SK-N-SH (cell line): ENCODE measurements at regions not wholly inside any gene's neighbourhood (a gene's known extent, or its start where the extent isn't known, plus 50 kb on each side); places are given as distances from the start of the nearest gene placed in this dataset.

Source experiments
- CTCF ChIA-PET: fragments of 300-600, 350-600 bp; formaldehyde crosslinking; extraction: SDS; loops from one replicate; lab custom pipeline; 2021; lab: Yijun Ruan, JAX
- POLR2A ChIA-PET: fragments of 350-600 bp; sonication (Branson Sonifier 250); formaldehyde crosslinking; extraction: SDS; loops from one replicate; lab custom pipeline; 2020; ENCODE audit warnings: antibody characterized with exemption, inconsistent platforms; lab: Yijun Ruan, JAX
- DNase-seq: peaks from one replicate; pipeline ENCODE4 v3.0.0; 2012
- H2AFZ ChIP-seq: fragments of 200-600 bp; sonication (generic); 2 replicates; pipeline ENCODE4 v1.8.1; 2016; ENCODE audit warnings: antibody characterized with exemption, mild to moderate bottlenecking, low read depth
- H3F3A ChIP-seq: fragments of 200-600 bp; sonication (generic); replicated peaks from 2 replicates; pipeline ENCODE3; 2016; ENCODE audit warnings: antibody characterized with exemption, mild to moderate bottlenecking; ENCODE audit not compliant: insufficient read depth
- H3K27ac ChIP-seq, 2 experiments: fragments of 200-500 bp in 1 of 2; fragments of 200-600 bp in 1 of 2; sonication (Bioruptor generic) in 1 of 2; sonication (generic), shearing (Covaris generic) in 1 of 2; 2 replicates each; pipeline versions ENCODE4 v1.5.1 to v1.6.1; 2014 to 2016; ENCODE audit warnings: low read depth in 2 of 2, inconsistent platforms in 1 of 2, low read length in 1 of 2, mild to moderate bottlenecking in 1 of 2, mixed read lengths in 1 of 2
- H3K27me3 ChIP-seq: fragments of 200-600 bp; sonication (generic), shearing (Covaris generic); 2 replicates; pipeline ENCODE4 v1.6.1; 2016; ENCODE audit warnings: mixed run types; ENCODE audit not compliant: insufficient read depth
- H3K36me3 ChIP-seq, 2 experiments: fragments of 200-500 bp in 1 of 2; fragments of 200-600 bp in 1 of 2; sonication (Bioruptor generic) in 1 of 2; sonication (generic) in 1 of 2; replicated peaks in 1 of 2; 2 replicates each; pipeline versions ENCODE3 to v1.5.1; 2014 to 2016; ENCODE audit warnings: low read length in 1 of 2, mild to moderate bottlenecking in 1 of 2; ENCODE audit not compliant: insufficient read depth in 2 of 2, control insufficient read depth in 1 of 2
- H3K4me1 ChIP-seq, 2 experiments: fragments of 200-500 bp in 1 of 2; fragments of 200-600 bp in 1 of 2; sonication (Bioruptor generic) in 1 of 2; sonication (generic), shearing (Covaris generic) in 1 of 2; 2 replicates each; pipeline versions ENCODE4 v1.5.1 to v1.6.1; 2014 to 2016; ENCODE audit warnings: low read depth in 1 of 2, low read length in 1 of 2, mixed run types in 1 of 2; ENCODE audit not compliant: insufficient read depth in 2 of 2, control insufficient read depth in 1 of 2
- H3K4me2 ChIP-seq: fragments of 200-600 bp; sonication (generic), shearing (Covaris generic); 2 replicates; pipeline ENCODE4 v1.6.1; 2017; ENCODE audit warnings: mixed run types
- H3K4me3 ChIP-seq, 2 experiments: fragments of 200-500 bp in 1 of 2; fragments of 200-600 bp in 1 of 2; sonication (Bioruptor generic) in 1 of 2; sonication (generic), shearing (Covaris generic) in 1 of 2; 2 replicates each; pipeline versions ENCODE4 v1.5.1 to v1.8.1; 2014 to 2016; ENCODE audit warnings: low read depth in 2 of 2, inconsistent platforms in 1 of 2, low read length in 1 of 2, mild to moderate bottlenecking in 1 of 2, mixed read lengths in 1 of 2, moderate library complexity in 1 of 2
- H3K79me2 ChIP-seq: fragments of 200-600 bp; sonication (generic); 2 replicates; pipeline ENCODE4 v1.8.1; 2017; ENCODE audit warnings: mild to moderate bottlenecking; ENCODE audit not compliant: insufficient read depth
- H3K9ac ChIP-seq: fragments of 200-600 bp; sonication (generic); 2 replicates; pipeline ENCODE4 v1.6.1; 2017; ENCODE audit warnings: mixed run types
- H3K9me2 ChIP-seq: fragments of 200-600 bp; sonication (generic); 2 replicates; pipeline ENCODE4 v1.6.1; 2017; ENCODE audit warnings: mixed run types
- H3K9me3 ChIP-seq: fragments of 200-600 bp; sonication (generic); 2 replicates; pipeline ENCODE4 v1.6.1; 2017; ENCODE audit warnings: mixed run types, mild to moderate bottlenecking, moderate library complexity
- H4K20me1 ChIP-seq: fragments of 200-600 bp; sonication (generic); 2 replicates; pipeline ENCODE4 v1.6.1; 2017; ENCODE audit warnings: mild to moderate bottlenecking, mixed run types; ENCODE audit not compliant: insufficient read depth
- CHD2 ChIP-seq: fragments of 150-350 bp; IDR thresholded peaks from 2 replicates; pipeline ENCODE4 v1.6.1; 2018; ENCODE audit warnings: low read length; ENCODE audit not compliant: partially characterized antibody
- EP300 ChIP-seq, 2 experiments: IDR thresholded peaks; 2 replicates each; pipeline versions ENCODE4 v1.4.0 to v1.6.1; 2012; ENCODE audit warnings: borderline replicate concordance in 1 of 2, low read depth in 1 of 2, low read length in 1 of 2
- FOXJ3 ChIP-seq: sonication (generic); formaldehyde crosslinking; IDR thresholded peaks from 2 replicates; pipeline ENCODE4 v1.5.1; 2020; ENCODE audit warnings: mild to moderate bottlenecking, missing genetic modification reagents
- FOXM1 ChIP-seq: IDR thresholded peaks from 2 replicates; pipeline ENCODE4 v1.4.0; 2012; ENCODE audit warnings: low read depth, mild to moderate bottlenecking
- GABPA ChIP-seq: IDR thresholded peaks from 2 replicates; pipeline ENCODE4 v1.4.0; 2012; ENCODE audit warnings: low read depth, mild to moderate bottlenecking
- GATA2 ChIP-seq: sonication (generic); formaldehyde crosslinking; IDR thresholded peaks from 2 replicates; pipeline ENCODE4 v1.5.0; 2020; ENCODE audit warnings: mild to moderate bottlenecking, missing genetic modification reagents
- NFIC ChIP-seq: IDR thresholded peaks from 2 replicates; pipeline ENCODE4 v1.4.0; 2012; ENCODE audit warnings: borderline replicate concordance
- NRF1 ChIP-seq: IDR thresholded peaks from 2 replicates; pipeline ENCODE4 v1.6.1; 2012; ENCODE audit warnings: low read depth, mild to moderate bottlenecking, low read length
- RFX5 ChIP-seq: IDR thresholded peaks from 2 replicates; pipeline ENCODE4 v1.6.1; 2012; ENCODE audit warnings: mild to moderate bottlenecking, improper control_type of control experiment, low read length
- RXRA ChIP-seq: IDR thresholded peaks from 2 replicates; pipeline ENCODE4 v1.4.0; 2012; ENCODE audit warnings: low read depth, mild to moderate bottlenecking, borderline replicate concordance
- SIN3A ChIP-seq: IDR thresholded peaks from 2 replicates; pipeline ENCODE4 v1.6.1; 2012; ENCODE audit warnings: low read depth, mild to moderate bottlenecking, low read length, moderate library complexity, borderline replicate concordance
- TAF1 ChIP-seq: IDR thresholded peaks from 2 replicates; pipeline ENCODE4 v1.6.1; 2012; ENCODE audit warnings: low read depth, mild to moderate bottlenecking, low read length, moderate library complexity, borderline replicate concordance
- WGBS: methylation state at CpG from one replicate; pipeline ENCODE4 v1.1.6; 2017; ENCODE audit warnings: low lambda C conversion rate; 5-methylcytosine and 5-hydroxymethylcytosine counted together
- TF ChIP-seq, protein P1 (sequence below): fragments of 200-600 bp; sonication (generic); IDR thresholded peaks from 2 replicates; pipeline ENCODE4 v1.6.1; 2017; ENCODE audit warnings: antibody characterized with exemption, mild to moderate bottlenecking, moderate library complexity
- TF ChIP-seq, protein P2 (sequence below): fragments of 150-350 bp; IDR thresholded peaks from 2 replicates; pipeline ENCODE4 v1.6.1; 2017; ENCODE audit warnings: antibody characterized with exemption, low read length, low read depth, borderline replicate concordance
- TF ChIP-seq, protein P3 (sequence below): IDR thresholded peaks from 2 replicates; pipeline ENCODE4 v1.4.0; 2012; ENCODE audit warnings: low read depth, borderline replicate concordance
- TF ChIP-seq, protein P4 (sequence below): IDR thresholded peaks from 2 replicates; pipeline ENCODE4 v1.4.0; 2012; ENCODE audit warnings: low read depth, borderline replicate concordance

DNA sequence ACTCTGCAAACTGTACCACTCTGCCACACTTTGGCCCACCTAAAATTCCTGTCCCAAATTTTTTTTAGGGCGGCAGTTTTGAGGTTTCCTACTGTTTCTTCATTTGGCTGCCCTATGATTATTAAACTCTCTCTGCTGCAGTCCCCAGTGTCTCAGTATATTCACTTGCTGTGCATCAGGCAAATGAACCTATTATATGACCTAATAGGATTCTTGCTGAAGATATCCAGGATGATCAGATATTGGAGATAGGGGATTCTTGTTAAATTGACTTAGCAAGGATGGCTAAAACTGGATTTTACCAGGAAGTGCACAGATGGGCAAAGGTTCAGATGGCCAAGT is 410.8 kb upstream of the DDI1 start:
- 0% methylated on average over 1 of the region's 1 CpG for WGBS
- no peaks in the 10 kb centered on the region for H3K9me3 ChIP-seq
- H3K9me2 ChIP-seq = no peaks in the 10 kb centered on the region
- peak overlapping the region; percentile 39 for H3K9ac ChIP-seq
- no peak overlapping the region; the same call in 1 of the 2 replicates for H2AFZ ChIP-seq
- H3K27ac ChIP-seq = peak overlapping the region; percentile 80 to 88
- no peaks in the 10 kb centered on the region for H3K36me3 ChIP-seq
- H3K4me1 ChIP-seq = peaks cover 13 to 24% of the 10 kb centered on the region in 2 experiments; a peak in 3 of 4 replicates
- no peak for TF ChIP-seq NRF1
- TF ChIP-seq NFIC = no peak
- TF ChIP-seq, protein P1, sequence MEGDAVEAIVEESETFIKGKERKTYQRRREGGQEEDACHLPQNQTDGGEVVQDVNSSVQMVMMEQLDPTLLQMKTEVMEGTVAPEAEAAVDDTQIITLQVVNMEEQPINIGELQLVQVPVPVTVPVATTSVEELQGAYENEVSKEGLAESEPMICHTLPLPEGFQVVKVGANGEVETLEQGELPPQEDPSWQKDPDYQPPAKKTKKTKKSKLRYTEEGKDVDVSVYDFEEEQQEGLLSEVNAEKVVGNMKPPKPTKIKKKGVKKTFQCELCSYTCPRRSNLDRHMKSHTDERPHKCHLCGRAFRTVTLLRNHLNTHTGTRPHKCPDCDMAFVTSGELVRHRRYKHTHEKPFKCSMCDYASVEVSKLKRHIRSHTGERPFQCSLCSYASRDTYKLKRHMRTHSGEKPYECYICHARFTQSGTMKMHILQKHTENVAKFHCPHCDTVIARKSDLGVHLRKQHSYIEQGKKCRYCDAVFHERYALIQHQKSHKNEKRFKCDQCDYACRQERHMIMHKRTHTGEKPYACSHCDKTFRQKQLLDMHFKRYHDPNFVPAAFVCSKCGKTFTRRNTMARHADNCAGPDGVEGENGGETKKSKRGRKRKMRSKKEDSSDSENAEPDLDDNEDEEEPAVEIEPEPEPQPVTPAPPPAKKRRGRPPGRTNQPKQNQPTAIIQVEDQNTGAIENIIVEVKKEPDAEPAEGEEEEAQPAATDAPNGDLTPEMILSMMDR = no peak
- TF ChIP-seq, protein P2, sequence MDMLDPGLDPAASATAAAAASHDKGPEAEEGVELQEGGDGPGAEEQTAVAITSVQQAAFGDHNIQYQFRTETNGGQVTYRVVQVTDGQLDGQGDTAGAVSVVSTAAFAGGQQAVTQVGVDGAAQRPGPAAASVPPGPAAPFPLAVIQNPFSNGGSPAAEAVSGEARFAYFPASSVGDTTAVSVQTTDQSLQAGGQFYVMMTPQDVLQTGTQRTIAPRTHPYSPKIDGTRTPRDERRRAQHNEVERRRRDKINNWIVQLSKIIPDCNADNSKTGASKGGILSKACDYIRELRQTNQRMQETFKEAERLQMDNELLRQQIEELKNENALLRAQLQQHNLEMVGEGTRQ = no peak
- TF ChIP-seq CHD2 = no peak
- TF ChIP-seq SIN3A = no peak
- H3K79me2 ChIP-seq = no peaks in the 10 kb centered on the region
- H3F3A ChIP-seq = peaks cover 28% of the 10 kb centered on the region
- no peak for DNase-seq
- ChIA-PET CTCF (no interaction called here), POLR2A (no interaction called here)
- H3K27me3 ChIP-seq = no peaks in the 10 kb centered on the region
- no peak overlapping the region for H3K4me3 ChIP-seq
- no peak overlapping the region; the same call in 1 of the 2 replicates for H3K4me2 ChIP-seq
- no peaks in the 10 kb centered on the region for H4K20me1 ChIP-seq

DNA sequence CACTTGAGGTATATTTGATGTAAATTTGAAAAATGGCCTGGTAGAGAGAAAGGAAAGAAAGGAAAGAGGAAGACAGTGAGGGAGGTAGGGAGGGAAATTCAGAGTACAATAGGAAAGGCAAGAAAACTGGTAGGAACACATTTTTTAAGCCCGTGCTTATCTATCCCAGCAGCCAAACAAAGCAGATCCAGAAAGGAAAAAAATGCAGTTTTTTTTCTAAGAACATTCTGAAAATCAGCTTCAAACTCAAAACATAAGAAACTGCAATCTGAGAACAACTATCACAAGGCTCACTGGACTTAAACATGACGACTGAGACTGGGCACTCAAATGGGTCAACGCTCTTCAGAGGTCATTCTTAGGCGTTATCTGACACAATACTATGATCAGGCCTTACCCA is 408.3 kb upstream of the DDI1 start:
- POLR2A ChIA-PET = no interaction called here
- no peak for DNase-seq
- no peaks in the 10 kb centered on the region for H4K20me1 ChIP-seq
- no peak overlapping the region for H3K27ac ChIP-seq
- no peaks in the 10 kb centered on the region for H3K36me3 ChIP-seq
- H3K9me3 ChIP-seq = no peaks in the 10 kb centered on the region
- CTCF ChIA-PET = no interaction called here
- no peaks in the 10 kb centered on the region for H3K79me2 ChIP-seq
- no peak overlapping the region for H3K4me2 ChIP-seq
- 94% methylated on average over 4 of the region's 4 CpGs for WGBS
- H3K27me3 ChIP-seq = no peaks in the 10 kb centered on the region
- H2AFZ ChIP-seq = no peak overlapping the region
- H3F3A ChIP-seq = peaks cover 31% of the 10 kb centered on the region
- H3K4me1 ChIP-seq = peaks cover 11 to 28% of the 10 kb centered on the region in 2 experiments
- TF ChIP-seq GABPA (no peak), RFX5 (no peak), GATA2 (CRISPR knock-in tag) (no peak), SIN3A (no peak), FOXJ3 (CRISPR knock-in tag) (no peak), TAF1 (no peak), EP300 (IDR thresholded peaks at IDR 0.05; ENCODE audit: borderline replicate concordance in 1 of 2, low read depth in 1 of 2, low read length in 1 of 2) (no peak), FOXM1 (no peak), RXRA (no peak)
- TF ChIP-seq, protein P3, sequence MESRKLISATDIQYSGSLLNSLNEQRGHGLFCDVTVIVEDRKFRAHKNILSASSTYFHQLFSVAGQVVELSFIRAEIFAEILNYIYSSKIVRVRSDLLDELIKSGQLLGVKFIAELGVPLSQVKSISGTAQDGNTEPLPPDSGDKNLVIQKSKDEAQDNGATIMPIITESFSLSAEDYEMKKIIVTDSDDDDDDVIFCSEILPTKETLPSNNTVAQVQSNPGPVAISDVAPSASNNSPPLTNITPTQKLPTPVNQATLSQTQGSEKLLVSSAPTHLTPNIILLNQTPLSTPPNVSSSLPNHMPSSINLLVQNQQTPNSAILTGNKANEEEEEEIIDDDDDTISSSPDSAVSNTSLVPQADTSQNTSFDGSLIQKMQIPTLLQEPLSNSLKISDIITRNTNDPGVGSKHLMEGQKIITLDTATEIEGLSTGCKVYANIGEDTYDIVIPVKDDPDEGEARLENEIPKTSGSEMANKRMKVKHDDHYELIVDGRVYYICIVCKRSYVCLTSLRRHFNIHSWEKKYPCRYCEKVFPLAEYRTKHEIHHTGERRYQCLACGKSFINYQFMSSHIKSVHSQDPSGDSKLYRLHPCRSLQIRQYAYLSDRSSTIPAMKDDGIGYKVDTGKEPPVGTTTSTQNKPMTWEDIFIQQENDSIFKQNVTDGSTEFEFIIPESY = no peak
- TF ChIP-seq, protein P4, sequence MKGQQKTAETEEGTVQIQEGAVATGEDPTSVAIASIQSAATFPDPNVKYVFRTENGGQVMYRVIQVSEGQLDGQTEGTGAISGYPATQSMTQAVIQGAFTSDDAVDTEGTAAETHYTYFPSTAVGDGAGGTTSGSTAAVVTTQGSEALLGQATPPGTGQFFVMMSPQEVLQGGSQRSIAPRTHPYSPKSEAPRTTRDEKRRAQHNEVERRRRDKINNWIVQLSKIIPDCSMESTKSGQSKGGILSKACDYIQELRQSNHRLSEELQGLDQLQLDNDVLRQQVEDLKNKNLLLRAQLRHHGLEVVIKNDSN = no peak
- no peak overlapping the region for H3K4me3 ChIP-seq
- no peaks in the 10 kb centered on the region for H3K9me2 ChIP-seq
- H3K9ac ChIP-seq = no peak overlapping the region
